ENCODE measurements at regions not wholly inside any gene's neighbourhood (a gene's known extent, or its start where the extent isn't known, plus 50 kb on each side); places are given as distances from the start of the nearest gene placed in this dataset.

DNA sequence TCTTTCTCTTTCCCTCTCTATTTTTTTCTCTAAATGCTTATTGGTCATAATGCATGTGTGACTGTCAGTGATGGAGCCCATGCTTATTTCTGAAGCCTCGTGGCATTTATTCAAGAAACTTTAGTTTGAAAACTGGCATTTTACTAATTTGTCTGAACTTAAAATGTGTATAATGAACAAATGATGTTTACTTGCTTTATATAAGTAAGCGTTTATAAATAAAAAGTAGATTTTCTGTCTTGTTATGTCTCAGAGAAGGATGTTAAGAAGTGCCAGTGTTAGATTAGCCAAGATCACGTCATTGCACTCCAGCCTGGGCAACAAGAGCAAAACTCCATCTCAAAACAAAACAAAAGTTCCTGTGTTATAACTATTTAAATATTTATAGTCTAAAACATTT lies 1568.1 kb downstream of the EFNB2 start:
- no peaks in the 10 kb centered on the region for H3K27me3 ChIP-seq
- H3K27ac ChIP-seq, result no peak overlapping the region
- H3K9me3 ChIP-seq, result no peaks in the 10 kb centered on the region
- no peaks in the 10 kb centered on the region for H3K4me1 ChIP-seq
- H3K36me3 ChIP-seq, result no peaks in the 10 kb centered on the region
- intact Hi-C loops (cut with DNase I), result no loop called here
- H3K4me3 ChIP-seq, result peak overlapping the region in 1 of 2 donors; percentile 45
- DNase-seq (ENCODE audit: low spot score in 2 of 2), result no peak
- TF ChIP-seq, protein P1, sequence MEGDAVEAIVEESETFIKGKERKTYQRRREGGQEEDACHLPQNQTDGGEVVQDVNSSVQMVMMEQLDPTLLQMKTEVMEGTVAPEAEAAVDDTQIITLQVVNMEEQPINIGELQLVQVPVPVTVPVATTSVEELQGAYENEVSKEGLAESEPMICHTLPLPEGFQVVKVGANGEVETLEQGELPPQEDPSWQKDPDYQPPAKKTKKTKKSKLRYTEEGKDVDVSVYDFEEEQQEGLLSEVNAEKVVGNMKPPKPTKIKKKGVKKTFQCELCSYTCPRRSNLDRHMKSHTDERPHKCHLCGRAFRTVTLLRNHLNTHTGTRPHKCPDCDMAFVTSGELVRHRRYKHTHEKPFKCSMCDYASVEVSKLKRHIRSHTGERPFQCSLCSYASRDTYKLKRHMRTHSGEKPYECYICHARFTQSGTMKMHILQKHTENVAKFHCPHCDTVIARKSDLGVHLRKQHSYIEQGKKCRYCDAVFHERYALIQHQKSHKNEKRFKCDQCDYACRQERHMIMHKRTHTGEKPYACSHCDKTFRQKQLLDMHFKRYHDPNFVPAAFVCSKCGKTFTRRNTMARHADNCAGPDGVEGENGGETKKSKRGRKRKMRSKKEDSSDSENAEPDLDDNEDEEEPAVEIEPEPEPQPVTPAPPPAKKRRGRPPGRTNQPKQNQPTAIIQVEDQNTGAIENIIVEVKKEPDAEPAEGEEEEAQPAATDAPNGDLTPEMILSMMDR (IDR thresholded peaks at IDR 0.05), result no peak

DNA sequence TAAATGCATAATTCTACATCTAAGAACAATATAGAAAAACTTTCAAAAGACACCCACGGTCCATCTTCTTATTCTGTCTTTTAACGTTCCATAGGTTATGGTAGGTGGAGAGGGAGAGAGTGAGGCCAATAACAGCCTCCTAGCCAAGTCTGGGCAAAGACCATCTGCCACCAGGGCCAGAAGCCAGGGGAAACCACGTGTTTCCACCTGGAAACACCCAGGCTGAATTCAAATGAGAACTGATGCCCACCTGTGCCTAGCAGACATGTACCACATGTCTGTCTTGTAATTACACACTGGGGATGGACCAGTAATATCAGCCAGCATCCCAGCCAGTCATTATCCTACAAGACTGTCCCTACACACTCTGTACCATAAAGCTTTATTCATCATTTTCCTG lies 1573.1 kb downstream of the EFNB2 start:
- H3K4me1 ChIP-seq, result no peaks in the 10 kb centered on the region
- no peaks in the 10 kb centered on the region for H3K36me3 ChIP-seq
- no peak for DNase-seq (ENCODE audit: low spot score in 2 of 2)
- H3K27ac ChIP-seq, result no peak overlapping the region
- H3K27me3 ChIP-seq, result no peaks in the 10 kb centered on the region
- intact Hi-C loops (cut with DNase I), result no loop called here
- TF ChIP-seq, protein P1 (IDR thresholded peaks at IDR 0.05), result no peak
- no peak overlapping the region for H3K4me3 ChIP-seq
- H3K9me3 ChIP-seq, result no peaks in the 10 kb centered on the region

DNA sequence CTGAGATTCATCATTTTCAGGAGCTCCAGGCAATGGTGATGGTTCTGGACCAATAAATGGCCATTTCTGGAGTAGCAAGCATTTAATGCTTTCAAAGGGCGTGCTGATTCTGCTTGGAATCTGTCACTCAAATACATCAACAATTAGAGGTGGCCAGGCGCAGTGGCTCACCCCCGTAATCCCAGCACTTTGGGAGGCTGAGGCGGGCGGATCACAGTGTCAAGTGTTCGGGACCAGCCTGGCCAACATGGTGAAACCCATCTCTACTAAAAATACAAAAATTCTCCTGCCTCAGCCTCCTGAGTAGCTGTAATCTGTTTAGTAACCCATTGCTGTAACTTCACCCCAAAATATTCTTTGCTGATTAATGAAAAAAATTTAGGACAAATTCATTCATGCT lies 1574.2 kb downstream of the EFNB2 start:
- TF ChIP-seq, protein P1 (IDR thresholded peaks at IDR 0.05), result no peak
- H3K4me1 ChIP-seq, result no peaks in the 10 kb centered on the region
- intact Hi-C loops (cut with DNase I), result no loop called here
- no peak overlapping the region for H3K27ac ChIP-seq
- no peaks in the 10 kb centered on the region for H3K27me3 ChIP-seq
- no peak for DNase-seq (ENCODE audit: low spot score in 2 of 2)
- H3K9me3 ChIP-seq, result no peaks in the 10 kb centered on the region
- no peaks in the 10 kb centered on the region for H3K36me3 ChIP-seq
- H3K4me3 ChIP-seq, result no peak overlapping the region

DNA sequence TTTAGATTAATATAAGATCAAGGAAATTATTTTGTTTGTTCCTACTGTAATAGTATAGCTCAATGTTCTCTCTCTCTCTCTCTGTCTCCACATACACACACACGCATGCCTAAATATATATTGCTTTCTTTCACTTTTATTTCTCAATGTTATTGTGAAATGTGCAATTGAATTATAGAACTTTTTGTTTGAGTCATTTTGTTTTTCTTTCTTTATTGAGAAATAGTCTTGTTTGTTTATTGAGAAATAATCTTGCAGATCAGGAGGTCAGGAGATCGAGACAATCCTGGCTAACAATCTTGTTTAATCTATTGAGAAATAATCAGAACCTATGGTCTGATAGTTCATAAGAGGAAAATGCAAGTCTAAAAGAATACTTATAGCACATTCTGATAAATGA lies 1581.3 kb downstream of the EFNB2 start:
- DNase-seq (ENCODE audit: low spot score in 2 of 2), result no peak
- Histone ChIP-seq H3K4me3 (no peak overlapping the region), H3K27ac (no peak overlapping the region), H3K27me3 (no peaks in the 10 kb centered on the region), H3K4me1 (no peaks in the 10 kb centered on the region), H3K36me3 (no peaks in the 10 kb centered on the region), H3K9me3 (no peaks in the 10 kb centered on the region)
- TF ChIP-seq, protein P1 (IDR thresholded peaks at IDR 0.05), result no peak
- intact Hi-C loops (cut with DNase I), result no loop called here

DNA sequence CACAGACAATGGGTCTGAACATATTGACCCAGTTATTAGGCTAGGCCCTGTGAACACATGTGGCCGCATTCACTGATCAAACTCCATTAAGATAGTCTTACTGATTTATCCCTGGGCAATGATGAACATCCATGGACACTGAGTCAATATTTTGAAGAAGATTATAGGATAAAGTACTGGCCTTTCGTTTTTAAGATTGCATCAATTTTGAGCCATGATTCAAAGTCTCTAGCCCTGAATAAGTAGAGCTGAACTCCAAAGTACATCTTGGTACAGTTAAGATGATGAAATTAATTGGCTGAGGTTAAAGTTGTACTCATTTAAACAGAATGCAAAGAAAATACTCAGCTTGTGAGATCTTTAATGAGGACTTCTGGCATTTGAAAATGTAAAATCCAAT lies 1581.9 kb downstream of the EFNB2 start:
- intact Hi-C loops (cut with DNase I), result no loop called here
- H3K36me3 ChIP-seq, result no peaks in the 10 kb centered on the region
- TF ChIP-seq, protein P1 (IDR thresholded peaks at IDR 0.05), result no peak
- H3K4me1 ChIP-seq, result no peaks in the 10 kb centered on the region
- no peaks in the 10 kb centered on the region for H3K27me3 ChIP-seq
- H3K4me3 ChIP-seq, result no peak overlapping the region
- DNase-seq (ENCODE audit: low spot score in 2 of 2), result no peak
- H3K27ac ChIP-seq, result no peak overlapping the region
- H3K9me3 ChIP-seq, result no peaks in the 10 kb centered on the region

Measured in ascending aorta (tissue), 2 donors.